Activated CD8-positive, alpha-beta memory T cell treated with anti-CD3 and anti-CD28 coated beads, Interleukin-2, amount 50 U/mL, for 4 hours (primary cell): ENCODE measurements at regions not wholly inside any gene's neighbourhood (a gene's known extent, or its start where the extent isn't known, plus 50 kb on each side); places are given as distances from the start of the nearest gene placed in this dataset.

Experiments used
- DNase-seq: peaks from one replicate; pipeline ENCODE4 v3.0.0-alpha.2; 2020

GRCh38 chr18:10368456-10369453 is 85.7 kb upstream of the APCDD1 start:
- DNase-seq, result no peak

GRCh38 chr18:10370716-10371115 is 83.7 kb upstream of the APCDD1 start:
- no peak for DNase-seq

GRCh38 chr18:10371165-10371564 is 83.3 kb upstream of the APCDD1 start:
- DNase-seq, result no peak

GRCh38 chr18:10374195-10374594 is 80.2 kb upstream of the APCDD1 start:
- DNase-seq, result no peak

- no peak for DNase-seq
These were observed 79.7 kb upstream of the APCDD1 start for GRCh38 chr18:10374636-10375293.

- no peak for DNase-seq
These were observed 77.7 kb upstream of the APCDD1 start for GRCh38 chr18:10376731-10377130.

- DNase-seq, result no peak
These were observed 76.5 kb upstream of the APCDD1 start for GRCh38 chr18:10377956-10378355.

- no peak for DNase-seq
These were observed 75.6 kb upstream of the APCDD1 start for GRCh38 chr18:10378688-10379420.

- no peak for DNase-seq
These were observed 74.9 kb upstream of the APCDD1 start for GRCh38 chr18:10379522-10379921.

GRCh38 chr18:10381516-10381915 is 72.9 kb upstream of the APCDD1 start:
- DNase-seq, result no peak

GRCh38 chr18:10381951-10382350 is 72.5 kb upstream of the APCDD1 start:
- no peak for DNase-seq

- DNase-seq, result no peak
These were observed 68.4 kb upstream of the APCDD1 start for GRCh38 chr18:10386049-10386448.

- no peak for DNase-seq
These were observed 67.5 kb upstream of the APCDD1 start for GRCh38 chr18:10386956-10387355.

GRCh38 chr18:10387399-10387798 is 67.0 kb upstream of the APCDD1 start:
- DNase-seq, result no peak

- no peak for DNase-seq
These were observed 66.1 kb upstream of the APCDD1 start for GRCh38 chr18:10388373-10388772.

GRCh38 chr18:10391506-10391905 is 62.9 kb upstream of the APCDD1 start:
- DNase-seq, result no peak

GRCh38 chr18:10397004-10397403 is 57.4 kb upstream of the APCDD1 start:
- DNase-seq, result no peak

GRCh38 chr18:10398571-10398970 is 55.9 kb upstream of the APCDD1 start:
- DNase-seq, result no peak

GRCh38 chr18:10399465-10399864 is 55.0 kb upstream of the APCDD1 start:
- no peak for DNase-seq

GRCh38 chr18:10400534-10401307 is 53.7 kb upstream of the APCDD1 start:
- no peak for DNase-seq

- DNase-seq, result no peak
These were observed 52.9 kb upstream of the APCDD1 start for GRCh38 chr18:10401521-10401920.

GRCh38 chr18:10401930-10402329 is 52.5 kb upstream of the APCDD1 start:
- no peak for DNase-seq
